ENCODE measurements at regions not wholly inside any gene's neighbourhood (a gene's known extent, or its start where the extent isn't known, plus 50 kb on each side); places are given as distances from the start of the nearest gene placed in this dataset.
"Not testable (repeated sequence)": the region's sequence is repeated elsewhere in the genome, so short reads cannot be mapped to it uniquely, and the experiment has no call there.

DNA sequence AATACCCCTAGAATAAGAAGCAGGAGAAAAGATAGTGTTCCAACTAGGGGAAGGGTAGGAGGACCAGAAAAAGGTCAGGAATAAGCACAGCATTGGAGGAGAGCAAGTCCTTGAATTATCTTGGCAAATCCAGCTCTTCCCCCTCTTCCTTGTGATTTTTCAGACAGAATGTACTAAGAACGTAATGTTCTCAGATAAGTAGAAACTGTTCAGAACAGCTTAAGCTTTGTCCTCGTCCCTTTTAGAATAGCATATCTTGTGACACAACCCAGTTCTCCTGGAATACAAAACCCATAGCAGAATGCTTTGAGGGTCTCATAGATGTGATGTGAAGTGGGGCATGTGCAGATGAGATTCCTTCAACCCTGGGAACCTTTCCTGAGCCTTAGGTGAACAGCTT is 97.4 kb downstream of the EMB start:
- no peak for DNase-seq (ENCODE audit: low spot score)

DNA sequence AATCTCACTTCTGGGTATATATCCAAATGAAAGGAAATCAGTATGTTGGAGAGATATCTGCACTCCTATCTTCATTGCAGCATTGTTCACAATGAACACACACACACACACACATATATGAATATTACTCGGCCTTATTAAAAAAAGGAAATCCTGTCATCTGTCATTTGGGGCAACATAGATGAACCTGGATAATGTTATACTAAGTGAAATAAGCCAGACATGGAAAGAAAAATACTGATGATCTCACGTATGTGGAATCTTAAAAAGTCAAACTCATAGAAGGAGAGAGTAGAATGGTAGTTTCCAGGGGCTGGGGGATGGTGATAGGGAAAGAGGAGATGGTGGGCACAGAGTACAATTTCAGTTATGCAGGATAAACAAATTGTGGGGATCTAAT is 100.3 kb downstream of the EMB start:
- DNase-seq (ENCODE audit: low spot score) = no peak

DNA sequence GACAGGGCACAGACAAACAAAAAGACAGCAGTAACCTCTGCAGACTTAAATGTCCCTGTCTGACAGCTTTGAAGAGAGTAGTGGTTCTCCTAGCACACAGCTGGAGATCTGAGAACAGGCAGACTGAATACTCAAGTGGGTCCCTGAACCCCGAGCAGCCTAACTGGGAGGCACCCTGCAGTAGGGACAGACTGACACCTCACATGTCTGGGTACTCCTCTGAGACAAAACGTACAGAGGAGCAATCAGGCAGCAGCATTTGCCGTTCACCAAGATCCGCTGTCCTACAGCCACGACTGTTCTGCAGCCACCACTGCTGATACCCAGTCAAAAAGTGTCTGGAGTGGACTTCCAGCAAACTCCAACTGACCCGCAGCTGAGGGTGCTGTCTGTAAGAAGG is 110.5 kb downstream of the EMB start:
- DNase-seq (ENCODE audit: low spot score) = not testable (repeated sequence)

DNA sequence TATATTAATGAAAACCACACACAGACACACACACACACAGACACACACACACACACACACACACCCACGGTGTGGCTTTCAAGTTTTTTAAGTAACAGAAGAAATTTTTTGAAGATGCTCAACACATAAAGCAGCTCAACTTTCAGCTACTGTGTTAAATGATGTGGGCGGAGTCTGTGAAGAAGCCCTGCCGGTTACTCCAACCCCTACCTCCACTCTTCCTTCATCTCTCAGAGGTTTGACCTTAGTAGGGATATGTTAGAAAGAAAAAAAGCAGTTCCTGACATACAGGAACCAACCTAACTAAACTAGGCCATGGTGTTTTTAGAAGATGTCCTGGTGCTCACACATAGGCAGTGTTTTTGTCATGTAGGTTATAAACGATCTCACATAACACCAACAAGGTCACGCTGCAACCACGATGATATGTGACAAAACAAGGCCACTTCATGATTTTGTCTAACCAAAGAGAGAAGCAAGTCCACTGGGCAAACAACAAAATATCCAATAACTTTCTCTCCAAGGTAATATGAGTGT is 112.8 kb downstream of the EMB start:
- no peak for DNase-seq (ENCODE audit: low spot score)

DNA sequence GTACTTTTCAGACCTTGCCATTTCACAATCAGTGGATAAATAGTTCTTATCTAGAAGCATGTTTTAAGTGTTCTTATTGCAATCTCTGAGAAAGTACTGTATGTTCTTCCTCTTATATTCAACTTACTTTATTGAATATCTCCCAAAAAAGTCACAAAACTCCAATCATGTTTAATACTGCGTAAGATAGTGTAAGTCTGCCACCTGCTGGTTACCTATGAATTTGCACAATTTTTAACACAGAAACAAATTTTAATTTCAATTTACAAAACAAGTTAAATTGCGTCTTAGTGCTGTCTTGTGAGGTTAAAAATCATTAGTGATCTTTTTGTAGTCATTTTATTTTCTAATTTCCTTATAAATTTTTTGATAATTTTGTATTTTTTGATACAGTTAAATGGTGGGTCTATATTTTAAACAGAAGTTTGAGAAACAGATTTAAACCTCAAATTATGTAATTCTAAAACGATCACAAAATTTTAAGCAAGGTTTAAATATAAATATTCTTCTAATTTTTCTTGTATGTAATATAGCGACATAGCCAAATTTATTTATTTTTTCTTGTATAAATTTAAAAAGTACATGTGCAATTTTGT is 115.8 kb downstream of the EMB start:
- DNase-seq (ENCODE audit: low spot score) = peak; percentile 16

DNA sequence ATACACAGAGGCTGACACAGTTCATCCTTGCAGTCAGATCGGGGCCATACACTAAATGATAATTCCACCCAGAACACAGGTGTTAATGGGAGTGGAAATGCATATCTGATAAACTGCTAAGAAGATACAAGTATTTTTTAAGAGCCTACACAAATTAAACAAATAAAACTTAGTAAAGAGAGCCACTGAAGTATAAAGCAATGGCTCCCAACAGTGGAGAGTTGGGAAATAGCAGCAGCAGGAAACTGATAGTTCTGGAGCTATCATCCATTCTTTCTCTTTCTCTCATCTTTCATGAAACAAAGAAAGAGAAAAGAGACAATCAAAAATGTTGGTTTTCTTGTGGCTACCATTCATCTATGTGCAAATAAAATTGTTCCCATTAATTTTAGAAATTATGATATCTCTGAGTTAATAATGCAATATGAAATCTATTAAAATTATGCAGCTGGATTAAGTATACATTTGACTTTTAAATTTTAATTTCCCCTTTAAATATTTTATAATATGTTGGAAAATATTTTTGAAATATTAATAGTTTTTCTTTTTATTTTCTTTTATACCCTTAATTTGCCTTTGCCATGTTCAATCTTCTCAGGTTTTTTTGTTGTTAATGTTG is 120.8 kb downstream of the EMB start:
- DNase-seq (ENCODE audit: low spot score) = no peak

DNA sequence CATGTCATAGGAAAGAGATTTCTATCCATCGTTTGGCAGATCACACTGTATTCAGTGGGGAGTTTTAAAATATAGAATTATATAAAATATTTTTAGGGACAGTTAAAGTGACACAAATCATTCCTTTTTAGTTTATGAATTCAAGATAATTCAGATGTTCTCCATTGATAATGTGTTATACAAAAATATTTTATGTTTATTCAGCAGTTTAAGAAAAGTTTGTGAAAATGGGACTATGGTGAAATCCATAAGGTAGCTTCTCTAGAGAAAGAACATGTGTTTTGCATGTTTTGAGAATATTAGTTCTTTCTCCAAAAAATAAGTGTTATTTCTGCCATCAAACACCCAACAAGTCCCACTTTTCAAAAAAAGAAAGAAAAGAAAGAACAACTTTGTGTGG is 122.9 kb downstream of the EMB start:
- DNase-seq (ENCODE audit: low spot score) = no peak

DNA sequence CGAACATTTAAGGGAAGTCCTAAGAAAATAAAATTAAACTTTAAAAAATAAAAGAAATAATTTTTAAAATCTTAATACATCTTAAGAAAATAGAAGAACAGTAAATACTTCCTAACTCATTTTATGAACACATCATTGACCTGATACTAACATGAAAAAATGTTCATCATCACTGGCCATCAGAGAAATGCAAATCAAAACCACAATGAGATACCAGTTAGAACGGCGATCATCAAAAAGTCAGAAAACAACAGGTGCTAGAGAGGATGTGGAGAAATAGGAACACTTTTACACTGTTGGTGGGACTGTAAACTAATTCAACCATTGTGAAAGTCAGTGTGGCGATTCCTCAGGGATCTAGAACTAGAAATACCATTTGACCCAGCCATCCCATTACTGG is 134.6 kb downstream of the EMB start:
- not testable (repeated sequence) for DNase-seq (ENCODE audit: low spot score)

DNA sequence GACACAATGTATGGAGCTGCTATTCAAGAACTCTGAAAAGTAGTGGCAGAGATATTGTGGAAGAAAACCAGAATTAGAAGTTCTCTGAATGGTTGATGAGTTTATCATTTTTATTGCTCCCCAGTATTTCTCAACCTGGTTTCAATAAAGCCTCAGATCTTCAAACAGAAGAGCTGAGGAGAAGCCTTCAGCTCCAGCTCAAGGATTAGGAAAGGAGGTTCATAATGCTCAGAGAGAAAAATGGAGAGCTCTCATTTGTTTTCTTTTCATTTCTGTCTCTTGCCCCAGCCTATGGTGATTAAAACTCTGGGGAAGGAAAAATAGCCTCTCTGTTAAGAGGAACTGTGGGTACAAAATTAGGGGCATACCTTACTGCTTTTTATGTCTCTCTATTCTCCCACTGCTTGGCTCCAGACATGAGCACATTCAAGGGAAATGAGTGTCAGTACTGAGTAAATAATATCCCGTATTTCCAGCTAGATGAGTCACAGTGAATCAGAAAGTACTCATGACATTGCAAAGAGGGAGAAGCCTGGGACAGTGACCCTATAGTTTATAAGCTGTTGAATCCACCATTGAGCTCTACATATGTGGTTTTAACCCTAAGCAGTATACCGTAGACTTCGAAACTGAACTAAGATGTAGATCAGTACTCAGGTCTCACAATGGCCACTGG is 138.1 kb downstream of the EMB start:
- no peak for DNase-seq (ENCODE audit: low spot score)

DNA sequence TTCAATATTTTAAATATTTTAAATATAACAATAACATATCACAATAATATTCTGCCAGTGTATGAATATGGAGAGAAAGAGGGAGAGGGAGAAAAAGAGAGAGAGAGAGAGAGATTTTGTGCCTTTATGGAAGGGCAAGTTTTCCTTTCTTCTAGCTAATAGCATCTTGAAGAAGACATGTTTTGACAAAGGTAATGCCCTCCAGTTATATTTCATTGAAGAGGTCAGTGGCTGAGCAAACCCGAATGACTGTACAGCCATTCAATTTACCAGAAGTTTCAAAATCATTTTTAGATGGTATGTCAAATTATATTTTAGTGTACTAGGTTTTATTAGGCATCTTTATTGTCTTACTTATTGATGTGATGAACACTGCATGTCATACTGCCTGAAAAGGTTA is 139.3 kb downstream of the EMB start:
- no peak for DNase-seq (ENCODE audit: low spot score)

DNA sequence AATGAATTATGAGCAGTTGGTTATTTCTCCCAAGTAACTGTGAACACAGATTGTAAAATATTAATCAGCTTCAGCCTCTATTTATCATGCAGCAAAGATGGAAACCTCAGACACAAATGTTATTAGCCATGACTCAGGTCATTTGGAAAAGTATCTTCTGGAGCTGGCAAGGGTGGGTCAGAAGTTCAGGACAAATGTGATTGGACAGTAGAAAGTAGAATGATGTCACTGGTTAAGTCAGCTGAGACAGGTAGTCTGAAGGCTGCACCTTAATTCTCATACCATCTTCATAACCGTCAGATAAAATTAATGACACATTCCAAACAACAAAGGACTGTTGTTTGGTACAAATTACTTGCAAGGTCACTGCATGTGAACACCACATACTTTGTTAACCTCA is 140.2 kb downstream of the EMB start:
- DNase-seq (ENCODE audit: low spot score) = no peak

DNA sequence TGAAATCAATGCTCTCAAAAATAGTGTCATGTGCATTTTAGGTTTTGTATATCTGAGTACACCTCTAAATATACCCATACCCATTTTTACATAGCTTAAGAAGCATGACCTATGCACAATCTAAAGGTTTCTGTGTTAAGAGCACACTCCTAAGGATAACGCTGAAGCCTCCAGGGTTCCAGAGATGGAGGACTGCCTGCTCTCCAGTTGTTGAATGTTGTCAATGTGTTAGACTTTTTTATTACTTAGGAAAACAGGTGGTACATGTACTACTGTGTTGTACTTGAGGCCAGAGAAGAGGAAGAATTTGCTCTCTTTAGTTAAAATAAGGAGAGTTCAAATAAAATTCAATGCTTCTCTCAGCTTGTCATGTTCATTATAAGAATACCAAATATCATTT is 141.2 kb downstream of the EMB start:
- DNase-seq (ENCODE audit: low spot score) = no peak

DNA sequence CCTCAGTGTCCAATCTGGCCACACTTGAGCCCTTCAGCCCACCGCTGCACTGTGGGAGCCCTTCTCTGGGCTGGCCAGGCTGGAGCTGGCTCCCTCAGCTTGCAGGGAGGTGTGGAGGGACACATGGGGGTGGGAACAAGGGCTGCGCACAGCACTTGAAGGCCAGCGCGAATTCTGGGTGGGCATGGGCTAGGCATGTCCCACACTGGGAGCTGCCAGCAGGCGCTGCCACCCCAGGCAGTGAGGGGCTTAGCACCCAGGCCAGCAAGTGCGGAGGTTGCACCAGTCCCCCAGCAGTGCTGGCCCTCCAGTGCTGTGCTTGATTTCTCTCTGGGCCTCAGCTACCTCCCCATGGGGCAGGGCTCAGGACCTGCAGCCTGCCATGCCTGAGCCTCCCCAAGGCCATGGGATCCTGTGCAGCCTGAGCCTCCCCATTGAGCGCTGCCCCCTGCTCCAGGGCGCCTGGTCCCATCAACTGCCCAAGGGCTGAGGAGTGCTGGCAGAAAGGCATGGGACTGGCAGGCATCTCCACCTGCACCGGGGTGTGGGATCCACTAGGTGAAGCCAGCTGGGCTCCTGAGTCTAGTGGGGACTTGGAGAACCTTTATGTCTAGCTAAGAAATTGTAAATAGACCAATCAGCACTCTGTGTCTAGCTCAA is 148.2 kb downstream of the EMB start:
- DNase-seq (ENCODE audit: low spot score) = no peak

DNA sequence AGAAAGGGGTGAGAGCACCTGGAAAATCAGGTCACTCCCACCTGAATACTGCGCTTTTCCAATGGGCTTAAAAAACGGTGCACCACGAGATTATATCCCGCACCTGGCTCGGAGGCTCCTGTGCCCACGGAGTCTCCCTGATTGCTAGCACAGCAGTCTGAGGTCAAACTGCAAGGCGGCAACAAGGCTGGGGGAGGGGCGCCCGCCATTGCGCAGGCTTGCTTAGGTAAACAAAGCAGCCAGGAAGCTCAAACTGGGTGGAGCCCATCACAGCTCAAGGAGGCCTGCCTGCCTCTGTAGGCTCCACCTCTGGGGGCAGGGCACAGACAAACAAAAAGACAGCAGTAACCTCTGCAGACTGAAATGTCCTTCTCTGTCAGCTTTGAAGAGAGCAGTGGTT is 160.6 kb downstream of the EMB start:
- not testable (repeated sequence) for DNase-seq (ENCODE audit: low spot score)

Data from D341Med (cell line).